ENCODE measurements at regions not wholly inside any gene's neighbourhood (a gene's known extent, or its start where the extent isn't known, plus 50 kb on each side); places are given as distances from the start of the nearest gene placed in this dataset.

DNA sequence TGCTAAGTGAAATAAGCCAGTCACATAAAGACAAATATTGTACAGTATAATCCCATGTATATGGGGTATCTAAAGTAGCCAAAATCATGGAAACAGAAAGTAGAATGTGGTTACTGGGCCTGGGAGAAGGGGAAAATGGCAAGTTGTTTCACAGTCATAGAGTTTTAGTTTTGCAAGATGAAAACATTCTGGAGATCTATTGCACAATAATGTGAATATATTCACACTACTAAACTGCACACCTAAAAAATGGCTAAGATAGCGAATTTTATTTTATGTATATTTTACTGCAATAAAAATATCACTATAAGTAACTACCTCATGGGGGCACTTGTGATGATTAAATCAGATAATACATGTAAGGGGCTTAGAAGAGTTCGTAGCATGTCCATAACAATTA is 72.0 kb upstream of the ARHGAP32 start:
- Histone ChIP-seq H3K18ac (ENCODE audit: insufficient read length, low read depth, low read length) (no peak overlapping the region), H3K56ac (ENCODE audit: insufficient read length, low read depth, low read length) (no peak overlapping the region), H3K4me1 (ENCODE audit: insufficient read depth, low read length) (peaks cover 6% of the 10 kb centered on the region; the same call in 1 of the 2 replicates), H3K79me1 (ENCODE audit: insufficient read depth, low read depth, low read length, poor library complexity, severe bottlenecking) (no peaks in the 10 kb centered on the region), H2BK20ac (ENCODE audit: low read depth, low read length, poor library complexity, severe bottlenecking) (no peak overlapping the region), H2AK5ac (ENCODE audit: insufficient read length, low read length) (no peak overlapping the region), H3K79me2 (ENCODE audit: insufficient read depth, low read length) (peaks cover 1% of the 10 kb centered on the region; the same call in 1 of the 2 replicates), H2AFZ (ENCODE audit: low read length) (no peak overlapping the region), H3K4ac (ENCODE audit: low read depth, low read length) (no peak overlapping the region), H3K9me3 (ENCODE audit: control insufficient read depth, low read depth, low read length) (no peaks in the 10 kb centered on the region), H3K4me2 (ENCODE audit: insufficient read depth, insufficient read length, low read length) (no peak overlapping the region), H3K27me3 (ENCODE audit: insufficient read depth, low read length) (no peaks in the 10 kb centered on the region), H3K9ac (ENCODE audit: extremely low read depth, insufficient read length, low read length) (no peak overlapping the region), H3K23me2 (ENCODE audit: insufficient read length, low read depth, low read length, poor library complexity, severe bottlenecking) (no peaks in the 10 kb centered on the region), H3K27ac (ENCODE audit: insufficient read length, low read depth, low read length) (no peak overlapping the region), H2BK5ac (ENCODE audit: insufficient read length, low read length) (no peak overlapping the region), H3K23ac (ENCODE audit: insufficient read length, low read depth, low read length) (no peak overlapping the region), H4K8ac (replicated peaks; ENCODE audit: insufficient read length, low read depth, low read length) (no peak overlapping the region), H2BK12ac (ENCODE audit: insufficient read length, low read depth, low read length) (no peak overlapping the region), H3T11ph (ENCODE audit: low read length) (no peak overlapping the region), H2BK15ac (ENCODE audit: low read depth, low read length) (no peak overlapping the region), H4K20me1 (ENCODE audit: control insufficient read depth, insufficient read depth, insufficient read length) (no peaks in the 10 kb centered on the region), H4K91ac (ENCODE audit: insufficient read length, low read depth, low read length) (no peak overlapping the region), H2BK120ac (ENCODE audit: low read depth, low read length, poor library complexity, severe bottlenecking) (no peak overlapping the region), H4K5ac (ENCODE audit: insufficient read length, low read depth, low read length) (no peak overlapping the region), H3K14ac (ENCODE audit: insufficient read depth, low read length) (no peak overlapping the region)
- H3K27ac Mint-ChIP-seq: no peak overlapping the region
- no CpG with 5 or more reads among the region's 2 CpGs for WGBS (ENCODE audit: extremely low coverage, insufficient read length, low lambda C conversion rate)
- H3K9me3 Mint-ChIP-seq: no peaks in the 10 kb centered on the region
- TF ChIP-seq, protein P1, sequence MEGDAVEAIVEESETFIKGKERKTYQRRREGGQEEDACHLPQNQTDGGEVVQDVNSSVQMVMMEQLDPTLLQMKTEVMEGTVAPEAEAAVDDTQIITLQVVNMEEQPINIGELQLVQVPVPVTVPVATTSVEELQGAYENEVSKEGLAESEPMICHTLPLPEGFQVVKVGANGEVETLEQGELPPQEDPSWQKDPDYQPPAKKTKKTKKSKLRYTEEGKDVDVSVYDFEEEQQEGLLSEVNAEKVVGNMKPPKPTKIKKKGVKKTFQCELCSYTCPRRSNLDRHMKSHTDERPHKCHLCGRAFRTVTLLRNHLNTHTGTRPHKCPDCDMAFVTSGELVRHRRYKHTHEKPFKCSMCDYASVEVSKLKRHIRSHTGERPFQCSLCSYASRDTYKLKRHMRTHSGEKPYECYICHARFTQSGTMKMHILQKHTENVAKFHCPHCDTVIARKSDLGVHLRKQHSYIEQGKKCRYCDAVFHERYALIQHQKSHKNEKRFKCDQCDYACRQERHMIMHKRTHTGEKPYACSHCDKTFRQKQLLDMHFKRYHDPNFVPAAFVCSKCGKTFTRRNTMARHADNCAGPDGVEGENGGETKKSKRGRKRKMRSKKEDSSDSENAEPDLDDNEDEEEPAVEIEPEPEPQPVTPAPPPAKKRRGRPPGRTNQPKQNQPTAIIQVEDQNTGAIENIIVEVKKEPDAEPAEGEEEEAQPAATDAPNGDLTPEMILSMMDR (conservative IDR thresholded peaks at IDR 0.05): no peak
- no peak for DNase-seq
- no peaks in the 10 kb centered on the region for H3K27me3 Mint-ChIP-seq (ENCODE audit: low read depth)
- peaks cover 38 to 48% of the 10 kb centered on the region in 2 experiments for H3K4me1 Mint-ChIP-seq
- no peak overlapping the region for H3K4me3 Mint-ChIP-seq
- H3K36me3 Mint-ChIP-seq (ENCODE audit: insufficient read depth in 1 of 3, low read depth in 3 of 3): peaks cover 0 to 3% (median 0%) of the 10 kb centered on the region in 3 experiments; a peak in 3 of 7 replicates

Data from H9 (cell line).